AG04450 (cell line): ENCODE measurements at regions not wholly inside any gene's neighbourhood (a gene's known extent, or its start where the extent isn't known, plus 50 kb on each side); places are given as distances from the start of the nearest gene placed in this dataset.
"Not testable (repeated sequence)": the region's sequence is repeated elsewhere in the genome, so short reads cannot be mapped to it uniquely, and the experiment has no call there.

Experiments used
- CTCF ChIA-PET: fragments of 300-600, 350-600 bp; formaldehyde crosslinking; extraction: SDS; loops from one replicate; lab custom pipeline; 2022; ENCODE audit warnings: antibody characterized with exemption, inconsistent platforms; lab: Charles Lee
- POLR2A ChIA-PET: fragments of 350-600 bp; formaldehyde crosslinking; extraction: SDS; loops from one replicate; lab custom pipeline; 2021; ENCODE audit warnings: antibody characterized with exemption, inconsistent platforms; lab: Yijun Ruan, JAX
- DNase-seq: peaks from one replicate; pipeline ENCODE4 v3.0.0-alpha.2; 2011; ENCODE audit warnings: low read depth, low spot score
- H3K27ac ChIP-seq: one replicate; pipeline ENCODE4 v1.5.1; 2012; ENCODE audit warnings: low read depth, low read length, control low read depth
- H3K27me3 ChIP-seq: one replicate; pipeline ENCODE4 v1.6.0; 2012; ENCODE audit warnings: low read length; ENCODE audit not compliant: control insufficient read depth, insufficient read depth
- H3K4me3 ChIP-seq: 2 replicates; pipeline ENCODE4 v1.5.1; 2011; ENCODE audit warnings: mild to moderate bottlenecking, low read depth, low read length, control low read depth
- H3K9me3 ChIP-seq: 2 replicates; pipeline ENCODE4 v1.5.1; 2012; ENCODE audit warnings: low read length; ENCODE audit not compliant: control insufficient read depth, insufficient read depth
- TF ChIP-seq, protein P1 (sequence below): IDR thresholded peaks from 2 replicates; pipeline ENCODE4 v1.5.1; 2011; ENCODE audit warnings: low read depth, low read length, control low read depth, inconsistent platforms

- H3K27me3 ChIP-seq, result no peaks in the 10 kb centered on the region
- no peak overlapping the region for H3K4me3 ChIP-seq
- TF ChIP-seq, protein P1, sequence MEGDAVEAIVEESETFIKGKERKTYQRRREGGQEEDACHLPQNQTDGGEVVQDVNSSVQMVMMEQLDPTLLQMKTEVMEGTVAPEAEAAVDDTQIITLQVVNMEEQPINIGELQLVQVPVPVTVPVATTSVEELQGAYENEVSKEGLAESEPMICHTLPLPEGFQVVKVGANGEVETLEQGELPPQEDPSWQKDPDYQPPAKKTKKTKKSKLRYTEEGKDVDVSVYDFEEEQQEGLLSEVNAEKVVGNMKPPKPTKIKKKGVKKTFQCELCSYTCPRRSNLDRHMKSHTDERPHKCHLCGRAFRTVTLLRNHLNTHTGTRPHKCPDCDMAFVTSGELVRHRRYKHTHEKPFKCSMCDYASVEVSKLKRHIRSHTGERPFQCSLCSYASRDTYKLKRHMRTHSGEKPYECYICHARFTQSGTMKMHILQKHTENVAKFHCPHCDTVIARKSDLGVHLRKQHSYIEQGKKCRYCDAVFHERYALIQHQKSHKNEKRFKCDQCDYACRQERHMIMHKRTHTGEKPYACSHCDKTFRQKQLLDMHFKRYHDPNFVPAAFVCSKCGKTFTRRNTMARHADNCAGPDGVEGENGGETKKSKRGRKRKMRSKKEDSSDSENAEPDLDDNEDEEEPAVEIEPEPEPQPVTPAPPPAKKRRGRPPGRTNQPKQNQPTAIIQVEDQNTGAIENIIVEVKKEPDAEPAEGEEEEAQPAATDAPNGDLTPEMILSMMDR, result no peak
- CTCF ChIA-PET, result no interaction called here
- peaks cover 26% of the 10 kb centered on the region for H3K9me3 ChIP-seq
- POLR2A ChIA-PET, result no interaction called here
- H3K27ac ChIP-seq, result no peak overlapping the region
- no peak for DNase-seq
These were observed 127.2 kb downstream of the ZNF486 start for GRCh38 chr19:20294181-20294580.

GRCh38 chr19:20292520-20292919 is 125.5 kb downstream of the ZNF486 start:
- H3K27me3 ChIP-seq, CTCF ChIA-PET, POLR2A ChIA-PET, H3K27ac ChIP-seq, DNase-seq, H3K4me3 ChIP-seq: not testable (repeated sequence)
- H3K9me3 ChIP-seq, result peaks cover 29% of the 10 kb centered on the region

DNA sequence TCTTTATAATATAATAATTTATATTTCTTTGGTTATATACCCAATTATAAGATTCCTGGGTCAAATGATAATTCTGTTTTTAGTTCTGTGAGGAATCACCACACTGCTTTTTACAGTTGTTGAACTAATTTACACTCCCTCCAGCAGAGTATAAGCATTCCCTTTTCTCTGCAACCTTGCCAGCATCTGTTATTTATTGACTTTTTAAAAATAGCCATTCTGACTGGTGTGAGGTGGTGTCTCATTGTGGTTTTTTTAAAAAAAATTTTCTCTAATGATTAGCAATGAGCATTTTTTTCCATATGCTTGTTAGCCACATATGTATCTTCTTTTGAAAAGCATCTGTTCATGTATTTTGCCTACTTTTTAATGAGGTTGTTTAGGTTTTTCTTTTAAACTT is 122.2 kb downstream of the ZNF486 start:
- POLR2A ChIA-PET, result no interaction called here
- H3K9me3 ChIP-seq, result peaks cover 26% of the 10 kb centered on the region
- TF ChIP-seq, protein P1, result no peak
- DNase-seq, result no peak
- no peaks in the 10 kb centered on the region for H3K27me3 ChIP-seq
- no peak overlapping the region for H3K4me3 ChIP-seq
- H3K27ac ChIP-seq, result no peak overlapping the region
- CTCF ChIA-PET, result no interaction called here

DNA sequence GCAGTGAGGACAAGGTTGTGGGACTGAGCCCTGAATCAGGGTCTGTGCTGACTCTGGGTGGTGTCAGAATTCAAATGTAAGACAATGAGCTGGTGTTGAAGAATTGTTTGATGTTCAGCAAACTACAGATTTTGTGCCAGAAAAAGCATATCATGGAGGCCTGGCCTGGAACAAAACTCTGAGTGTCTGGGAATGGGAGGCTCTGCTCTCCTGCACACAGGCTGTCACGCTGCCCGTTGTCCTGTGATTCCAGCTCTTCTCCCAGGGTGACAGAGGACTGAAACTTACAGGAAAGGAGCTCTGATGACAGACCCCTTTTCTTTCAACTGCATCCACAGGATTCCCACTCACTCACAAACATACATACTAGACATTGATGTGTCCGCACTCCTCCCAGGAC is 120.1 kb downstream of the ZNF486 start:
- ChIA-PET CTCF (no interaction called here), POLR2A (no interaction called here)
- no peak for DNase-seq
- Histone ChIP-seq H3K9me3 (peaks cover 22% of the 10 kb centered on the region), H3K27me3 (no peaks in the 10 kb centered on the region), H3K27ac (no peak overlapping the region), H3K4me3 (no peak overlapping the region)
- TF ChIP-seq, protein P1, result no peak

- CTCF ChIA-PET, H3K27ac ChIP-seq, H3K27me3 ChIP-seq, POLR2A ChIA-PET, H3K4me3 ChIP-seq, DNase-seq: not testable (repeated sequence)
- H3K9me3 ChIP-seq, result peaks cover 19% of the 10 kb centered on the region
These were observed 118.9 kb downstream of the ZNF486 start for GRCh38 chr19:20285876-20286275.

GRCh38 chr19:20279516-20279915 is 112.5 kb downstream of the ZNF486 start:
- H3K9me3 ChIP-seq, result peaks cover 13% of the 10 kb centered on the region
- H3K27me3 ChIP-seq, result no peaks in the 10 kb centered on the region
- H3K27ac ChIP-seq, result no peak overlapping the region
- H3K4me3 ChIP-seq, result no peak overlapping the region
- TF ChIP-seq, protein P1, result no peak
- DNase-seq, result no peak
- POLR2A ChIA-PET, result no interaction called here
- CTCF ChIA-PET, result no interaction called here
